SK-N-SH treated with all-trans-retinoic acid at 6 μM for 48 hours (cell line): ENCODE measurements at regions not wholly inside any gene's neighbourhood (a gene's known extent, or its start where the extent isn't known, plus 50 kb on each side); places are given as distances from the start of the nearest gene placed in this dataset.

Source experiments
- ATAC-seq: fragments of 200-7000 bp; cut with Tn5 transposase; 3 replicates; pipeline ENCODE4 v1.9.1; 2020; ENCODE audit warnings: mild to moderate bottlenecking, moderate library complexity
- ARNTL ChIP-seq: fragments of 450-650 bp; formaldehyde crosslinking; IDR thresholded peaks from 2 replicates; pipeline ENCODE4 v1.5.0; 2020; ENCODE audit warnings: low read depth, mild to moderate bottlenecking, moderate library complexity, borderline replicate concordance
- BACH2 ChIP-seq: fragments of 250-450 bp; sonication (Bioruptor Pico); IDR thresholded peaks from 2 replicates; pipeline ENCODE4 v1.9.0; 2021; ENCODE audit warnings: mild to moderate bottlenecking, borderline replicate concordance
- CREB5 ChIP-seq: fragments of 250-450 bp; sonication (Bioruptor Pico); IDR thresholded peaks from 2 replicates; pipeline ENCODE4 v1.5.1; 2020; ENCODE audit warnings: low read depth, mild to moderate bottlenecking, moderate library complexity
- CSDC2 ChIP-seq: fragments of 250-450 bp; sonication (Bioruptor Pico); IDR thresholded peaks from 2 replicates; pipeline ENCODE4 v1.5.0; 2020; ENCODE audit warnings: mild to moderate bottlenecking, moderate library complexity
- CSRNP3 ChIP-seq: fragments of 250-450 bp; sonication (Bioruptor Pico); IDR thresholded peaks from 2 replicates; pipeline ENCODE4 v1.5.1; 2021; ENCODE audit warnings: mild to moderate bottlenecking, moderate library complexity
- ESRRG ChIP-seq: fragments of 250-450 bp; sonication (Bioruptor Pico); IDR thresholded peaks from 2 replicates; pipeline ENCODE4 v1.6.1; 2021; ENCODE audit warnings: mild to moderate bottlenecking
- GLIS3 ChIP-seq: fragments of 250-450 bp; sonication (Bioruptor Pico); IDR thresholded peaks from 2 replicates; pipeline ENCODE4 v1.5.0; 2020; ENCODE audit warnings: mild to moderate bottlenecking, moderate library complexity
- OSR1 ChIP-seq: fragments of 250-450 bp; sonication (Bioruptor Pico); IDR thresholded peaks from 2 replicates; pipeline ENCODE4 v1.8.0; 2022; ENCODE audit warnings: moderate library complexity, mild to moderate bottlenecking, inconsistent platforms
- PATZ1 ChIP-seq: fragments of 250-450 bp; sonication (Bioruptor Pico); IDR thresholded peaks from 2 replicates; pipeline ENCODE4 v1.8.0; 2020; ENCODE audit warnings: mild to moderate bottlenecking, moderate library complexity, borderline replicate concordance
- PPARA ChIP-seq: fragments of 250-450 bp; sonication (Bioruptor Pico); IDR thresholded peaks from 2 replicates; pipeline ENCODE4 v1.5.0; 2020; ENCODE audit warnings: mild to moderate bottlenecking, borderline replicate concordance
- RARB ChIP-seq: fragments of 250-450 bp; sonication (Bioruptor Pico); IDR thresholded peaks from 2 replicates; pipeline ENCODE4 v1.8.0; 2021; ENCODE audit warnings: mild to moderate bottlenecking, moderate library complexity
- SNAI2 ChIP-seq: fragments of 250-450 bp; sonication (Bioruptor Pico); IDR thresholded peaks from 2 replicates; pipeline ENCODE4 v1.5.0; 2020; ENCODE audit warnings: mild to moderate bottlenecking, moderate library complexity
- TCF4 ChIP-seq: fragments of 250-450 bp; sonication (Bioruptor Pico); IDR thresholded peaks from 2 replicates; pipeline ENCODE4 v1.8.0; 2021; ENCODE audit warnings: mild to moderate bottlenecking, moderate library complexity, borderline replicate concordance
- TOX ChIP-seq: fragments of 250-450 bp; sonication (Bioruptor Pico); IDR thresholded peaks from 2 replicates; pipeline ENCODE4 v1.8.0; 2021; ENCODE audit warnings: mild to moderate bottlenecking, moderate library complexity, borderline replicate concordance
- ZC3H10 ChIP-seq: fragments of 250-450 bp; sonication (Bioruptor Pico); IDR thresholded peaks from 2 replicates; pipeline ENCODE4 v1.5.1; 2021; ENCODE audit warnings: mild to moderate bottlenecking, moderate library complexity
- ZFP3 ChIP-seq: fragments of 250-450 bp; sonication (Bioruptor Pico); IDR thresholded peaks from 2 replicates; pipeline ENCODE4 v1.5.0; 2020; ENCODE audit warnings: mild to moderate bottlenecking, moderate library complexity
- ZFP30 ChIP-seq: fragments of 450-650 bp; formaldehyde crosslinking; IDR thresholded peaks from 2 replicates; pipeline ENCODE4 v1.5.0; 2022; ENCODE audit warnings: mild to moderate bottlenecking, moderate library complexity
- ZNF565 ChIP-seq: fragments of 450-650 bp; formaldehyde crosslinking; conservative IDR thresholded peaks from 2 replicates; pipeline ENCODE4 v1.5.0; 2020; ENCODE audit warnings: low read depth, mild to moderate bottlenecking, moderate library complexity
- ZNF70 ChIP-seq: fragments of 450-650 bp; formaldehyde crosslinking; IDR thresholded peaks from 2 replicates; pipeline ENCODE4 v1.5.0; 2020; ENCODE audit warnings: mild to moderate bottlenecking, moderate library complexity
- ZNF8 ChIP-seq: fragments of 450-650 bp; formaldehyde crosslinking; IDR thresholded peaks from 2 replicates; pipeline ENCODE4 v1.5.0; 2020; ENCODE audit warnings: mild to moderate bottlenecking, moderate library complexity
- TF ChIP-seq, protein P1 (sequence below): fragments of 250-450 bp; sonication (Bioruptor Pico); IDR thresholded peaks from 2 replicates; pipeline ENCODE4 v1.8.0; 2021; ENCODE audit warnings: low read depth, mild to moderate bottlenecking, moderate library complexity, borderline replicate concordance

- ATAC-seq: no peak
These were observed 255.6 kb upstream of the CTAGE1 start for GRCh38 chr18:22673182-22673862.

GRCh38 chr18:22674272-22674671, 256.6 kb upstream of the CTAGE1 start:
- TF ChIP-seq ARNTL (CRISPR knock-in tag) (no peak), PATZ1 (CRISPR knock-in tag) (no peak), PPARA (CRISPR knock-in tag) (no peak), ESRRG (CRISPR knock-in tag) (no peak), ZFP3 (CRISPR knock-in tag) (no peak), ZNF70 (CRISPR knock-in tag) (no peak), CREB5 (CRISPR knock-in tag) (no peak), CSDC2 (CRISPR knock-in tag) (no peak), SNAI2 (CRISPR knock-in tag) (no peak), BACH2 (no peak), ZNF565 (CRISPR knock-in tag) (no peak), TOX (no peak), GLIS3 (no peak), RARB (CRISPR knock-in tag) (no peak), TCF4 (CRISPR knock-in tag) (no peak), OSR1 (no peak), ZNF8 (CRISPR knock-in tag) (no peak), CSRNP3 (no peak), ZFP30 (no peak)
- TF ChIP-seq, protein P1, sequence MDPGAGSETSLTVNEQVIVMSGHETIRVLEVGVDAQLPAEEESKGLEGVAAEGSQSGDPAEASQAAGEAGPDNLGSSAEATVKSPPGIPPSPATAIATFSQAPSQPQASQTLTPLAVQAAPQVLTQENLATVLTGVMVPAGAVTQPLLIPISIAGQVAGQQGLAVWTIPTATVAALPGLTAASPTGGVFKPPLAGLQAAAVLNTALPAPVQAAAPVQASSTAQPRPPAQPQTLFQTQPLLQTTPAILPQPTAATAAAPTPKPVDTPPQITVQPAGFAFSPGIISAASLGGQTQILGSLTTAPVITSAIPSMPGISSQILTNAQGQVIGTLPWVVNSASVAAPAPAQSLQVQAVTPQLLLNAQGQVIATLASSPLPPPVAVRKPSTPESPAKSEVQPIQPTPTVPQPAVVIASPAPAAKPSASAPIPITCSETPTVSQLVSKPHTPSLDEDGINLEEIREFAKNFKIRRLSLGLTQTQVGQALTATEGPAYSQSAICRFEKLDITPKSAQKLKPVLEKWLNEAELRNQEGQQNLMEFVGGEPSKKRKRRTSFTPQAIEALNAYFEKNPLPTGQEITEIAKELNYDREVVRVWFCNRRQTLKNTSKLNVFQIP (CRISPR knock-in tag): no peak
- TF ChIP-seq, all 23 proteins: peak for 0
- ATAC-seq: peak; percentile 95

More at GRCh38 chr18:22673182-22673862, 255.6 kb upstream of the CTAGE1 start:
- TF ChIP-seq CREB5 (CRISPR knock-in tag): no peak
- TF ChIP-seq ZNF565 (CRISPR knock-in tag): no peak
- TF ChIP-seq, protein P1 (CRISPR knock-in tag): no peak
- no peak for TF ChIP-seq ZFP3 (CRISPR knock-in tag)
- no peak for TF ChIP-seq ZC3H10
- TF ChIP-seq ZNF8 (CRISPR knock-in tag): no peak
- no peak for TF ChIP-seq BACH2
- TF ChIP-seq CSDC2 (CRISPR knock-in tag): no peak
- no peak for TF ChIP-seq SNAI2 (CRISPR knock-in tag)
- TF ChIP-seq OSR1: no peak
- no peak for TF ChIP-seq TOX
- no peak for TF ChIP-seq RARB (CRISPR knock-in tag)
- no peak for TF ChIP-seq ZNF70 (CRISPR knock-in tag)
- no peak for TF ChIP-seq ZFP30
